Tibial nerve (tissue), 4 donors: ENCODE measurements at regions not wholly inside any gene's neighbourhood (a gene's known extent, or its start where the extent isn't known, plus 50 kb on each side); places are given as distances from the start of the nearest gene placed in this dataset.
"Not testable (repeated sequence)": the region's sequence is repeated elsewhere in the genome, so short reads cannot be mapped to it uniquely, and the experiment has no call there.

ENCODE experiments used
- EP300 ChIP-seq, 2 donors: sonication (generic); formaldehyde crosslinking; IDR thresholded peaks; one replicate each; pipeline ENCODE4 v1.6.1; 2017; ENCODE audit warnings: antibody characterized with exemption in 2 of 2, mild to moderate bottlenecking in 1 of 2
- POLR2A ChIP-seq, 2 donors: fragments of 450-650 bp; IDR thresholded peaks; one replicate each; pipeline ENCODE4 v1.6.1; 2017; ENCODE audit warnings: antibody characterized with exemption in 2 of 2, mild to moderate bottlenecking in 2 of 2, moderate library complexity in 2 of 2
- TF ChIP-seq, protein P1 (sequence below), 5 experiments: fragments of 200-600 bp in 3 of 5; fragments of 450-650 bp in 2 of 5; sonication (generic) in 3 of 5; IDR thresholded peaks; one replicate each; pipeline ENCODE4 v1.5.1; 2016 to 2019; ENCODE audit warnings: antibody characterized with exemption in 5 of 5, mild to moderate bottlenecking in 3 of 5, moderate library complexity in 2 of 5

GRCh38 chr17:6934544-6934943 is 61.3 kb upstream of the ALOX12 start:
- TF ChIP-seq, protein P1, sequence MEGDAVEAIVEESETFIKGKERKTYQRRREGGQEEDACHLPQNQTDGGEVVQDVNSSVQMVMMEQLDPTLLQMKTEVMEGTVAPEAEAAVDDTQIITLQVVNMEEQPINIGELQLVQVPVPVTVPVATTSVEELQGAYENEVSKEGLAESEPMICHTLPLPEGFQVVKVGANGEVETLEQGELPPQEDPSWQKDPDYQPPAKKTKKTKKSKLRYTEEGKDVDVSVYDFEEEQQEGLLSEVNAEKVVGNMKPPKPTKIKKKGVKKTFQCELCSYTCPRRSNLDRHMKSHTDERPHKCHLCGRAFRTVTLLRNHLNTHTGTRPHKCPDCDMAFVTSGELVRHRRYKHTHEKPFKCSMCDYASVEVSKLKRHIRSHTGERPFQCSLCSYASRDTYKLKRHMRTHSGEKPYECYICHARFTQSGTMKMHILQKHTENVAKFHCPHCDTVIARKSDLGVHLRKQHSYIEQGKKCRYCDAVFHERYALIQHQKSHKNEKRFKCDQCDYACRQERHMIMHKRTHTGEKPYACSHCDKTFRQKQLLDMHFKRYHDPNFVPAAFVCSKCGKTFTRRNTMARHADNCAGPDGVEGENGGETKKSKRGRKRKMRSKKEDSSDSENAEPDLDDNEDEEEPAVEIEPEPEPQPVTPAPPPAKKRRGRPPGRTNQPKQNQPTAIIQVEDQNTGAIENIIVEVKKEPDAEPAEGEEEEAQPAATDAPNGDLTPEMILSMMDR (IDR thresholded peaks at IDR 0.05), result not testable (repeated sequence)
- not testable (repeated sequence) for TF ChIP-seq POLR2A, EP300 (IDR thresholded peaks at IDR 0.05)
